H1 (cell line): ENCODE measurements at regions not wholly inside any gene's neighbourhood (a gene's known extent, or its start where the extent isn't known, plus 50 kb on each side); places are given as distances from the start of the nearest gene placed in this dataset.

Experiments used
- BRCA1 ChIP-seq: IDR thresholded peaks from 2 replicates; pipeline ENCODE4 v1.6.1; 2012; ENCODE audit warnings: low read depth, low read length, improper control_type of control experiment
- CHD7 ChIP-seq: fragments of 300-600 bp; sonication (generic); IDR thresholded peaks from 2 replicates; pipeline ENCODE4 v1.7.1; 2012; ENCODE audit warnings: low read length, moderate library complexity, mild to moderate bottlenecking, inconsistent platforms; ENCODE audit not compliant: insufficient replicate concordance
- CTCF ChIP-seq, 3 experiments: IDR thresholded peaks; 1 replicate in 2 of 3; 2 replicates in 1 of 3; pipeline versions ENCODE4 v1.5.1 to v1.6.1; 2011; ENCODE audit warnings: low read length in 3 of 3, mild to moderate bottlenecking in 3 of 3, inconsistent platforms in 2 of 3, low read depth in 1 of 3, moderate library complexity in 1 of 3; ENCODE audit not compliant: insufficient read depth in 1 of 3; ENCODE audit errors: control extremely low read depth in 1 of 3
- EP300 ChIP-seq, 2 experiments: IDR thresholded peaks; 1 replicate in 1 of 2; 2 replicates in 1 of 2; pipeline ENCODE4 v1.6.1; 2011 to 2012; ENCODE audit warnings: low read depth in 2 of 2, low read length in 2 of 2, mild to moderate bottlenecking in 2 of 2, borderline replicate concordance in 1 of 2, inconsistent platforms in 1 of 2, moderate library complexity in 1 of 2
- HDAC2 ChIP-seq, 2 experiments: fragments of 300-600 bp in 1 of 2; sonication (generic) in 1 of 2; IDR thresholded peaks; 2 replicates each; pipeline ENCODE4 v1.6.1; 2011 to 2012; ENCODE audit warnings: low read depth in 2 of 2, low read length in 2 of 2, mild to moderate bottlenecking in 2 of 2, moderate library complexity in 2 of 2, borderline replicate concordance in 1 of 2, inconsistent platforms in 1 of 2
- JUN ChIP-seq: IDR thresholded peaks from 2 replicates; pipeline ENCODE4 v1.6.1; 2011; ENCODE audit warnings: low read depth, mild to moderate bottlenecking, improper control_type of control experiment, low read length
- RAD21 ChIP-seq, 2 experiments: IDR thresholded peaks in 1 of 2; conservative IDR thresholded peaks in 1 of 2; 2 replicates each; pipeline ENCODE4 v1.6.1; 2011; ENCODE audit warnings: low read depth in 2 of 2, low read length in 2 of 2, improper control_type of control experiment in 1 of 2, inconsistent platforms in 1 of 2, mild to moderate bottlenecking in 1 of 2, moderate library complexity in 1 of 2

DNA sequence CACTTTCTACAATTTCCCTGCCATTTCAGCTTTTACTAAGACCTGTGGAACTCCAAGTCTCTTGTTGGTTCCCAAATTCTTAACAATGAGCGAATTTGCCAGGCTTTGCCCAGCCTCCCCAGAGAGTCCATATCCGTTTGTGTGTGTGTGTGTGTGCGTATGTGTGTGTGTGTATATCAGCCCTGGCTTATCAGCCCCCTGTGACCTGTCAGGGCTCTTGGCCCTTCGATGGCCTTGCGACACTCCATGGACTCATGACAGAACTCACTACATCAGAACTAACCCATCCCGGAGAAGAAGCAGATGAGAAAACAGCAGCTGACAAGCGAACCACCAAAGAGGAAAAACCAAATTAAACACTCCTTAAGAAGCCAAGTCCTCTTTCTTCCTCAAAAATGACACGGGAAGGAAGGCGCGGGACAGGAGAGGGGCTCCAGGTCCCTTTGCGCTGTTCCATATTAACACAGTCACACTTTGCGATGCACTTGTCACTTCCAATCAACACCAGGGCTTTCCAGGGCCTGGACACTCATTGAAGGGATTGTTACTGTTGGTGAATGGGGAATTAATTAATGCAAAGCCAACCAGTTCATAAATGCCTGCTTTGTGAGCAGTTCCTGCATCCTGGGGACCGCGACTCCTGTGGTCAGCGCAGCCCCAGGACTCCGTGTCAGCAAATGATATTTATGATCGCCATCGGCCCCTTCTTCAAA lies 524.0 kb downstream of the CD83 start (continued):
- no peak for TF ChIP-seq CTCF (IDR thresholded peaks at IDR 0.05; ENCODE audit: control extremely low read depth in 1 of 3, insufficient read depth in 1 of 3, low read depth in 1 of 3, low read length in 3 of 3)
- TF ChIP-seq JUN = no peak
- TF ChIP-seq CHD7 = no peak
- no peak for TF ChIP-seq HDAC2 (IDR thresholded peaks at IDR 0.05; ENCODE audit: borderline replicate concordance in 1 of 2, low read depth in 2 of 2, low read length in 2 of 2)
- TF ChIP-seq RAD21 (IDR thresholded peaks at IDR 0.05 in 1 of 2, conservative IDR thresholded peaks at IDR 0.05 in 1 of 2; ENCODE audit: low read depth in 2 of 2, low read length in 2 of 2) = no peak
- no peak for TF ChIP-seq BRCA1
- TF ChIP-seq EP300 (IDR thresholded peaks at IDR 0.05; ENCODE audit: borderline replicate concordance in 1 of 2, low read depth in 2 of 2, low read length in 2 of 2) = no peak
